Activated CD4-positive, alpha-beta memory T cell treated with anti-CD3 and anti-CD28 coated beads for 36 hours (primary cell): ENCODE measurements at regions not wholly inside any gene's neighbourhood (a gene's known extent, or its start where the extent isn't known, plus 50 kb on each side); places are given as distances from the start of the nearest gene placed in this dataset.
"Not testable (repeated sequence)": the region's sequence is repeated elsewhere in the genome, so short reads cannot be mapped to it uniquely, and the experiment has no call there.

Experiments
- CTCF ChIA-PET: fragments of 350-600 bp; sonication (Branson Sonifier 250); formaldehyde crosslinking; loops from one replicate; lab custom pipeline; 2021; ENCODE audit warnings: antibody characterized with exemption, inconsistent platforms; lab: Charles Lee
- POLR2A ChIA-PET: fragments of 350-600 bp; sonication (Branson Sonifier 250); formaldehyde crosslinking; loops from one replicate; lab custom pipeline; 2021; ENCODE audit warnings: antibody characterized with exemption; lab: Charles Lee
- DNase-seq: peaks from one replicate; pipeline ENCODE4 v3.0.0-alpha.2; 2020
- H3K27ac Mint-ChIP-seq: one replicate; pipeline ENCODE4 v1.8.0; 2021; ENCODE audit warnings: mixed read lengths
- H3K27me3 Mint-ChIP-seq: one replicate; pipeline ENCODE4 v1.8.0; 2021; ENCODE audit warnings: mixed read lengths
- H3K36me3 Mint-ChIP-seq: one replicate; pipeline ENCODE4 v1.8.0; 2021; ENCODE audit warnings: mixed read lengths
- H3K4me1 Mint-ChIP-seq: one replicate; pipeline ENCODE4 v1.8.0; 2021; ENCODE audit warnings: low read depth, mixed read lengths
- H3K4me3 Mint-ChIP-seq: one replicate; pipeline ENCODE4 v1.8.0; 2021; ENCODE audit warnings: mild to moderate bottlenecking, mixed read lengths
- H3K9me3 Mint-ChIP-seq: one replicate; pipeline ENCODE4 v1.8.0; 2021; ENCODE audit warnings: mixed read lengths
- intact Hi-C: fragments of 100-400 bp; cut with micrococcal nuclease; formaldehyde crosslinking; loops from one replicate; pipeline ENCODE4 v1.15.1; 2023

DNA sequence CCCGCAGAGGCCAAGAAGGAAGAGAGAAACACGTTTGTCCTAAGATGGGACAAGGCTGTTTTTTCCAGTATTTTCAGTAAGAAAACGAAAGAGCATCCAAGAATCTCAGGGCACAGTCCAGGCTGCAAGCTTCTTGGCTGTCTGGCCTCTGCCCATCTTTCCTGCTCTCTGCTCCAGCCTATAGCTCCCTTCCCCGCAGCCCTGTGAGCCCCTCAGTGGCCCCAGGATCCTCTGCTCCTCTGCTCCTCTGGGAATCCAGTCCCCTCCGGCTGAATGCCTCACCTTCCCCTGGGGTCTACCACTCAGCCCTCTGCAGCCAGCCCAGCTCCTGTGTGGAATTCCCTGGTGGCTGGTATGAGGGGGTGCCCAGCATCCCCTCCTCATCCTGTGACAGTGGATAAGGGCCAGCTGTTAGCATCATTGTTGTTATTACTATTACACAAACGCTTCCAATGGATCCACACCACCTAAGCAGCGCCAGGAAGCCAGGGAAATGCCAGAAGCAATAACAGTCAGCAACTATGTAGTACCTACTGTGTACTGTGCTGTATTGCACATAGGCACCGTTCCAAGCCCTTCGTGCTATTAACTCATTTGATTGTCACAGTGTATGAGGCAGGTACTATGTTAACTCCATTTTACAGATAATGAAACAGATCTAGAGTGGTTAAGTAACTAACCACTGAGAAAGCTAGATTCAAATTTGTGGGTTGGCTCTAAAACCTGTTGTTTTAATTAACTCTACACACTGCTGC is 60.3 kb upstream of the PTPN1 start:
- H3K27me3 Mint-ChIP-seq: peaks cover 28% of the 10 kb centered on the region
- no peaks in the 10 kb centered on the region for H3K9me3 Mint-ChIP-seq
- intact Hi-C loops: no loop called here
- H3K4me3 Mint-ChIP-seq: no peak overlapping the region
- no peaks in the 10 kb centered on the region for H3K36me3 Mint-ChIP-seq
- no peak overlapping the region for H3K27ac Mint-ChIP-seq
- H3K4me1 Mint-ChIP-seq: peaks cover 21% of the 10 kb centered on the region
- POLR2A ChIA-PET: no interaction called here
- CTCF ChIA-PET: interaction anchor here (1.3 to 1.4 kb wide), 2 partner anchors 14 to 264 kb away, joined by 4 to 6 read pairs; no protein-coding TSS in a partner anchor
- DNase-seq: no peak

DNA sequence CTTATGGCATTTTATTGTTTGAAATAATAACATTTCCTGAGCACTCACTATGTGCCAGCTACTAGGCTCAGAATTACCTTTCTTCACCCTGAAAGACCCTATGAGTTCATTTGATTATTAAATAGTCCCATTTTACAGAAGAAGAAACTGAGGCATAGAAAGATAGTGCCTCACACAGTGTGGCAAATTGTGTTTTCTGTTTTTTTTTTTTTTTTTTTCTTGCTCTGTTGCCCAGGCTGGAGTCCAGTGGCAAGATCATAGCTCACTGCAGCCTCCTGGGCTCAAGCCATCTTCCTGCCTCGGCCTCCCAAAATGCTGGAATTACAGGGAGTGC is 59.7 kb upstream of the PTPN1 start:
- DNase-seq: no peak
- CTCF ChIA-PET: interaction anchor here (1.4 kb wide), 1 partner anchor 14 kb away, joined by 6 read pairs; no protein-coding TSS in a partner anchor
- no peaks in the 10 kb centered on the region for H3K9me3 Mint-ChIP-seq
- POLR2A ChIA-PET: no interaction called here
- H3K27me3 Mint-ChIP-seq: peaks cover 28% of the 10 kb centered on the region
- intact Hi-C loops: no loop called here
- no peaks in the 10 kb centered on the region for H3K36me3 Mint-ChIP-seq
- no peak overlapping the region for H3K27ac Mint-ChIP-seq
- peaks cover 21% of the 10 kb centered on the region for H3K4me1 Mint-ChIP-seq
- H3K4me3 Mint-ChIP-seq: no peak overlapping the region

DNA sequence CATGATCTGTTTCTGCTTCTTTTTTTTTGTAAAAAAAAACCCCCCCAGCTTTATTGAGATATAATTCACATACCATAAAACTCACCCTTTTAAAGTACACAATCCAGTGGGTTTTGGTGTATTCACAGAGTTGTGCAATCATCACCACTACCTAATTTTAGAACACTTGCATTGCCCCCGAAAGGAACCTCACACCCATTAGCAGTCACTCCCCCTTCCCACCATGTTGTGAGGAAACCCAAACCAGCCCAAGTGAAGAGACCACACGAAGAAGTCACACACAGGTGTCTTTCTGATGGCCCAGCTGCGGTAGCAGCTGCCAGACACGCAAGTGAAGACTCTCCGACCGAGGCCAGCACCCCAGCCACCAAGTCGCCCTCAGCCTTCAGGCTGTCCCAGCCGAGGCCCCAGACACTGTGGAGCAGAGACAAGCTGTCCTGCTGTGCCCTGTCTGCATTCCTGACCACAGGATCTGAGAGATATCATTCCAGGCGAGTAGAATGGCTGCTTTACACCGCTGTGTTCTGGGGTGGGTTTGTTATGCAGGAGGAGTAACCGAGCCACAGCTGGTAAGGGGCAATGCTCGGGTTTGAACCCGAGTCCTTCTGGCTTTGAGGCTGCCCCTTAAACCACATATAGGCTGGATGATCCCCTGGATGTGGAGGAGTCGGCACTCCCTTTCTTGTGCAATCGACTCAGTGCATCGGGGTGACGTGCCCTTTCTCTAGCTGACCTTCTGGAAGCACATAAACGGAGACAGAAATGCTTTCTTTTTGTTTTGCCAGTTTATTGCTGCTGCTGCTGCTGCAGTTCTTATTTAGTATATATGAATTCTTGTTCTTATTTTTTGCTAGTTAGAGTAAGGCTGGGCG is 59.1 kb upstream of the PTPN1 start:
- CTCF ChIA-PET: interaction anchor here (0.6 to 0.9 kb wide), 2 partner anchors 9 to 275 kb away, joined by 3 read pairs; no protein-coding TSS in a partner anchor
- DNase-seq: peak; percentile 24
- no peaks in the 10 kb centered on the region for H3K36me3 Mint-ChIP-seq

DNA sequence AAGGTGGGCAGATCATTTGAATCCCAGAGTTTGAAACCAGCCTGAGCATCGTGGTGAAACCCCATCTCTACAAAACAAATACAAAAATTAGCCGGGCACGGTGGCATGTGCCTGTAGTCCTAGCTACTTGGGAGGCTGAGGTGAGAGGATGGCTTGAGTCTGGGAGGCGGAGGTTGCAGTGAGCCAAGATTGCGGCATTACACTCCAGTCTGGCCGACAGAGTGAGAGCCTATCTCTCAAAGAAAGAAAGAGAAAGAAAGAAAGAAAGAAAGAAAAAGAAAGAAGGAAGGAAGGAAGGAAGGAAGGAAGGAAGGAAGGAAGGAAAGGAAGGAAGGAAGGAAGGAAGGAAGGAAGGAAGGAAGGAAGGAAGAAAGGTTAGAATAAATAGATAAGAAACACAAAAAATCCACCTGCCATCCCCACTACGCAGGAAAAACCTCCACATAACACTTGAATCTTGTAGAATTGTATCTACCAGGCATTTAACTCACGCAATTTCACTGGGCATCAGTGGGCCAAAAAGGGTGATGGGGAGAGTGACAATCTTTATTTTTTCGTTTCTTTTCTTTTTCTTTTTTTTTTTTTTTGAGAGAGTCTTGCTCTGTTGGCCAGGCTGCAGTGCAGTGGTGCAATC is 58.3 kb upstream of the PTPN1 start:
- Mint-ChIP-seq H3K4me1 (peaks cover 16% of the 10 kb centered on the region), H3K27me3 (peaks cover 33% of the 10 kb centered on the region)
- DNase-seq, H3K9me3 Mint-ChIP-seq, H3K27ac Mint-ChIP-seq, H3K4me3 Mint-ChIP-seq, H3K36me3 Mint-ChIP-seq, POLR2A ChIA-PET, intact Hi-C loops: not testable (repeated sequence)
- CTCF ChIA-PET: interaction anchor here (0.6 to 1.1 kb wide), 4 partner anchors 8 to 381 kb away, joined by 3 read pairs; no protein-coding TSS in a partner anchor

More for the DNA sequence above, 59.1 kb upstream of the PTPN1 start:
- Mint-ChIP-seq H3K27me3 (peaks cover 28% of the 10 kb centered on the region), H3K4me3 (no peak overlapping the region), H3K9me3 (no peaks in the 10 kb centered on the region), H3K27ac (no peak overlapping the region), H3K4me1 (peaks cover 21% of the 10 kb centered on the region)
- intact Hi-C loops: no loop called here
- POLR2A ChIA-PET: no interaction called here

DNA sequence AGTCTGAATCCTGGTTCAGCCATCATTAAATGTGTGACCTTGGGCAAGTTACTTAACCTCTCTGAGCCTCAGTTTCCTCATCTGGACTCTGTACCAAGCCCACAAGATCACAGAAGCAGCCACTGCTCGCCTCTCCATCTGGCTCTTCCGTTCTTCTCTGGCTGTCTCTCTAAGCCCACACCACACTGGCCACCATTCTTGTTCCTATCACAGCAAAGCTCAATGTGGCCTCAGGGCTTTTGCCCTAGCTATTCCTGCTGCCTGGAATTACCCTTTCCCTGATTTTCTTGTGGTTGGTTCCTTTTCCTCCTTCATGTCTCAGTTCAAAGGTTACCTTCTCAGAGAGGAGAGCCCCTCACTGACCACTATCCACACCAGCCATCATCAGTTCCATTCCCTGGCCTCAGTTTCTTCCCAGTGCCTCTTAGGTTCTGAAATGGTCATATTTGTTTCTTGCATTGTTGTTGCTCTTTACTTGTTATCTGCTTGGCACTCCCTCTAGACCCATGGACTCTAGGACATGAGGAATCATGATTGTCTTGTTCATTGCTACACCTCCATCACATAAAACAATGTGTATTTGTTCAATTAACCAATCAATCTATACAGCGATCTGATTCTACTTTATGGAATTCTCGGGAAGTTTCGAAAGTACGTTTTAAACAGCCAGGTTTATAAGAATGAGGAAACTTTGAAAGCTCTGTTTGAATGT is 56.5 kb upstream of the PTPN1 start:
- DNase-seq: no peak
- ChIA-PET CTCF (interaction anchor here (1.0 to 1.5 kb wide), 2 partner anchors 11 to 25 kb away, joined by 3 to 4 read pairs; no protein-coding TSS in a partner anchor), POLR2A (no interaction called here)
- intact Hi-C loops: no loop called here
- Mint-ChIP-seq H3K9me3 (no peaks in the 10 kb centered on the region), H3K4me1 (peaks cover 12% of the 10 kb centered on the region), H3K27me3 (peaks cover 27% of the 10 kb centered on the region), H3K27ac (no peak overlapping the region), H3K36me3 (no peaks in the 10 kb centered on the region), H3K4me3 (no peak overlapping the region)

DNA sequence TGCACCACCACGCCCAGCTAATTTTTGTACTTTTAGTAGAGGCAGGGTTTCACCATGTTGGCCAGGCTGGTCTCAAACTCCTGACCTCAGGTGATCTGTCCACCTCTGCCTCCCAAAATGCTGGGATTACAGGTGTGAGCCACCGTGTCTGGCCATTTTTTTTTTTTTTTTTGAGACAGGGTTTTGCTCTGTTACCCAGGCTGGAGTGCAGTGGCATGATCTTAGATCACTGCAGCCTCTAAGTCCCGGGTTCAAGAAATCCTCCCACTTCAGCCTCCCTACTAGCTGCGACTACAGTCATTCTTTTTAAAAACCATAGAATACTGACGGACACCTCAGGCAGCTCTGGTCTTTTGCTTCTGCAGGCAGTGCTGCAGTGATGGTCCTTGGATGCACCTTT is 54.9 kb upstream of the PTPN1 start:
- POLR2A ChIA-PET: not testable (repeated sequence)
- peaks cover 22% of the 10 kb centered on the region for H3K27me3 Mint-ChIP-seq

DNA sequence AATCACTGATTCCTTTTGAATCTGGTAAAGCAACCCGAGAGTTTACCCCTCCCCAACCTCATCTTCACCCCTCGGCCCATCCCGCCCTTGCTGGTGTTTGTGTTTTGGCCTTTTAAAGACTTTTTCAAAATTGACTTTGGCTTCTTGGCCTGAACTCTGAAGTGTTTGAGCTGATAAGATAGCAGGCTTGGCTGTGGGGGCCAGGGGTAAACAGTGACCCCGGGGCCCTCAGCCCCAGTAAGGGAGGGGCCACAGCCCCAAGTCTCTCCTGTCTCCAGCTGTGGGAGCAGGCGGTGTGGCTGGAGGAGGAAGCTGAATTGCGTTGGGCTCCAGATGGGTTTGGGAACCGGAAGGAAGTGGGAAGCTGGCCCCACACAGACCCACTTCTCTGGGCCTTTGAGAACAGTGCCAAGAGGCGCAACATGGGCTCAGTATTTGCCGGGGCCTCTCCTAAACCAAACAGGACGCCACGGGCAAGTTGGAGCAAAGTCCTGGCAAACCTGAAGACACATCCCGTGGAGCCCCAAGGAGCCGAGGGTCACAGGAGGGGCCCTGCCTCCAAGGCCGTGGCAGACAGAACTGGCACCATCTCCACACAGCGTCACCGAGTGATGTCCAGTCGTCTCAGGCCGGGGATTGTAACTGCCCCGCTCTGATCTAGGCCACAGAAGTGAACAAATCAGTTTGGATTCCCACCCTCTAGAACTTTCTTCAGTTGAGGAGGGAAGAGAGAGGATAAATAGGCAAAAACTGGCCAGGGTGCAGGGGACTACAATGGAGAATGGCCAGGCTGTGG is 54.3 kb upstream of the PTPN1 start:
- POLR2A ChIA-PET: no interaction called here
- CTCF ChIA-PET: interaction anchor here (1.2 to 2.3 kb wide), 6 partner anchors 9 to 282 kb away, joined by 3 to 7 read pairs (median 4); no protein-coding TSS in a partner anchor
- peaks cover 10% of the 10 kb centered on the region for H3K4me1 Mint-ChIP-seq
- DNase-seq: no peak
- no peak overlapping the region for H3K27ac Mint-ChIP-seq
- H3K9me3 Mint-ChIP-seq: no peaks in the 10 kb centered on the region
- intact Hi-C loops: no loop called here
- H3K36me3 Mint-ChIP-seq: no peaks in the 10 kb centered on the region
- H3K4me3 Mint-ChIP-seq: no peak overlapping the region
- H3K27me3 Mint-ChIP-seq: peaks cover 21% of the 10 kb centered on the region

More for the DNA sequence above, 54.9 kb upstream of the PTPN1 start:
- CTCF ChIA-PET: interaction anchor here (1.2 to 2.3 kb wide), 5 partner anchors 10 to 281 kb away, joined by 3 to 7 read pairs (median 4); no protein-coding TSS in a partner anchor
- peaks cover 12% of the 10 kb centered on the region for H3K4me1 Mint-ChIP-seq
- H3K27ac Mint-ChIP-seq, H3K4me3 Mint-ChIP-seq, DNase-seq, intact Hi-C loops, H3K36me3 Mint-ChIP-seq, H3K9me3 Mint-ChIP-seq: not testable (repeated sequence)

DNA sequence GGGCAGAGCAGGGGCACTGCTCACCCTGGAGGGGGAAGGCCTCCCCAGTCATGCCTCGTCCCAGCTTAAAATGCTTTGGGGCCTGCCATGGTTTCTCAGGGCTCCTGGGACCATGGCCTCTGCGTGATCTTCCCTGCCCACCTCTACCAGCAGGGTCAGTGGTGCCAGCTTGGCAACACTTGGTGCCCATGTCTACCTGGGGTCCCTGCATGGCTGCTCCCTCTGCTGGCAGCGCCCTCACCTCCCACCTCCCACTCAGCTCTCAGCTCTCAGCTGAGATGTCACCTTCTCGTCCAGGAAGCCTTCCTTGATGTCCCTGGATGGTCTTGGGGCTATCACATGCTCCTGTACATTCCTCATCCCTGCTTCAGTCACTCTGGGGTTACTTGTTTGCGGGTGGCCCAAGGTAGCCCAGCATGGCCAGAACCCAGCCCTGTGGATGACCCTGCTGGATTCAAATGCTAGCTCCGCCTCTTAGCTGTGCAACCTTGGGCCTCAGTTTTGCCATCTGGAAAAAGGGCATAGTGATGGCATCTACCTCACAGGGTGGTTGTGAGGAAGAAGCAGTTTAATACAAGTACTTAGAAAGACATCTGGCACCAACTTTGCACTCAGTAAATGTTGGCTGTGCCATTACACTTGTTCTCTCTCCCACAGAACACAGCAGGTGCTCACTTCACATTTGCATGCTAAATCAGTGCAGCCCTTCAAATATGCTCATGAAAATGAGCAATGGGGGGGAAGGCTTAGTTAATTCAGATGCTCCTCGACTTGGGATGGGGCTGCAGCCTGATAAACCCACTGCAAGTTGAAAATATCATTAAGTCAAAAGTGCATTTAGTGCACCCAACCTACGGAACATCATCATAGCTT is 53.5 kb upstream of the PTPN1 start:
- H3K27me3 Mint-ChIP-seq: peaks cover 20% of the 10 kb centered on the region
- peak; percentile 38 for DNase-seq

DNA sequence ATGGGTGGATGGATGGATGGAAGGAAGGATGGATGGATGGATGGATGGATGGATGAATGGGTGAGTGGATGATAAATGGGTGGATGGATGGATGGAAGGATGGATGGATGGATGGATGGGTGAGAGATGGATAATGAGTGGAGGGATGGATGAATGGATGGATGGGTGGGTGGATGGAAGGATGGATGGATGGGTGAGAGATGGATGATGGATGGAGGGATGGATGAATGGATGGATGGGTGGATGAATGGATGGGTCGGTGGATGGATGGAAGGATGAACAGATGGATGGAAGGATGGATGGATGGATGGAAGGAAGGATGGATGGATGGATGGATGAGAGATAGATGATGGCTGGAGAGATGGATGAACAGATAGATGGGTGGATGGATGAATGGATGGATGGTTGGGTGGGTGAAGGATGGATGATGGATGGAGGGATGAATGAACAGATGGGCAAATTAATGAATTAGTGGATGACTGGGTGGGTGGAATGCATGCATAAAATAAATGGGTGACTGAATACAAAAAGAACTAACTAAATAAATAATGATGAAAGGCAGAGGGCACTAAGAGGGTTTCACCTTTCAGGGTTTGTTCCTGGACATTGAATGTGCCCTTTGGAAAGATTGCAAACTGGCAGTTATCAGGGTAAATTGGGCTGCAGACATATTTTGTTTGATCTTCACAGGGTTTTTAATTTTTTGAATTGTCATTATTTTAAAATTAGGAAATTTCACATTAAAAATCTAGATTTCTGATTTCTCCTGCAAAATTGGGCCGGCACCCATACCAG is 50.9 kb upstream of the PTPN1 start:
- Mint-ChIP-seq H3K36me3 (no peaks in the 10 kb centered on the region), H3K27ac (no peak overlapping the region), H3K4me1 (peaks cover 7% of the 10 kb centered on the region), H3K9me3 (no peaks in the 10 kb centered on the region), H3K4me3 (no peak overlapping the region), H3K27me3 (peaks cover 12% of the 10 kb centered on the region)
- CTCF ChIA-PET: interaction anchor here (0.7 to 9.1 kb wide), 4 partner anchors 116 to 339 kb away, joined by 4 to 153 read pairs (median 4); partner anchors contain the start of gene CEBPB
- POLR2A ChIA-PET: no interaction called here
- DNase-seq: no peak
- intact Hi-C loops: no loop called here

More for the DNA sequence above, 53.5 kb upstream of the PTPN1 start:
- Mint-ChIP-seq H3K27ac (no peak overlapping the region), H3K36me3 (no peaks in the 10 kb centered on the region), H3K4me1 (peaks cover 6% of the 10 kb centered on the region), H3K9me3 (no peaks in the 10 kb centered on the region), H3K4me3 (no peak overlapping the region)
- ChIA-PET POLR2A (no interaction called here), CTCF (interaction anchor here (1.3 to 2.3 kb wide), 3 partner anchors 8 to 271 kb away, joined by 4 to 7 read pairs (median 5); no protein-coding TSS in a partner anchor)
- intact Hi-C loops: no loop called here
